COLO829 (cell line): ENCODE measurements at regions not wholly inside any gene's neighbourhood (a gene's known extent, or its start where the extent isn't known, plus 50 kb on each side); places are given as distances from the start of the nearest gene placed in this dataset.
"Not testable (repeated sequence)": the region's sequence is repeated elsewhere in the genome, so short reads cannot be mapped to it uniquely, and the experiment has no call there.

Source experiments
- DNase-seq: peaks from one replicate; pipeline ENCODE4 v3.0.0; 2012; ENCODE audit warnings: low spot score

GRCh38 chr13:40043764-40044163 lies 388.3 kb downstream of the COG6 start:
- no peak for DNase-seq

GRCh38 chr13:40047322-40047771 lies 391.9 kb downstream of the COG6 start:
- no peak for DNase-seq

- no peak for DNase-seq
These were observed 393.1 kb downstream of the COG6 start for GRCh38 chr13:40048551-40048950.

GRCh38 chr13:40052954-40053353 lies 397.5 kb downstream of the COG6 start:
- no peak for DNase-seq

- no peak for DNase-seq
These were observed 397.9 kb downstream of the COG6 start for GRCh38 chr13:40053401-40053800.

- DNase-seq = not testable (repeated sequence)
These were observed 399.0 kb downstream of the COG6 start for GRCh38 chr13:40054422-40054821.

- DNase-seq = no peak
These were observed 401.6 kb downstream of the COG6 start for GRCh38 chr13:40056898-40057619.

- no peak for DNase-seq
These were observed 403.3 kb downstream of the COG6 start for GRCh38 chr13:40058757-40059236.

- DNase-seq = no peak
These were observed 404.2 kb downstream of the COG6 start for GRCh38 chr13:40059540-40060232.

GRCh38 chr13:40060296-40061007 lies 405.0 kb downstream of the COG6 start:
- peak; percentile 91 for DNase-seq

- DNase-seq = no peak
These were observed 406.3 kb downstream of the COG6 start for GRCh38 chr13:40061466-40062450.

- DNase-seq = no peak
These were observed 407.8 kb downstream of the COG6 start for GRCh38 chr13:40063278-40063698.

GRCh38 chr13:40063703-40064102 lies 408.2 kb downstream of the COG6 start:
- no peak for DNase-seq

GRCh38 chr13:40064154-40065097 lies 409.0 kb downstream of the COG6 start:
- DNase-seq = peak; percentile 88

GRCh38 chr13:40069173-40070044 lies 413.9 kb downstream of the COG6 start:
- DNase-seq = peak; percentile 56

GRCh38 chr13:40070357-40070756 lies 414.9 kb downstream of the COG6 start:
- DNase-seq = no peak

GRCh38 chr13:40072663-40073120 lies 417.2 kb downstream of the COG6 start:
- DNase-seq = no peak

GRCh38 chr13:40074338-40074737 lies 418.9 kb downstream of the COG6 start:
- DNase-seq = no peak

- DNase-seq = no peak
These were observed 419.8 kb downstream of the COG6 start for GRCh38 chr13:40075281-40075680.
